NCI-H2171 (cell line): ENCODE measurements at regions not wholly inside any gene's neighbourhood (a gene's known extent, or its start where the extent isn't known, plus 50 kb on each side); places are given as distances from the start of the nearest gene placed in this dataset.

Experiments
- DNase-seq: peaks from one replicate; lab custom pipeline; 2025; lab: John Stamatoyannopoulos, UW

GRCh38 chr9:91071184-91071990 lies 269.8 kb downstream of the SYK start:
- DNase-seq: no peak

GRCh38 chr9:91073049-91073810 lies 271.6 kb downstream of the SYK start:
- DNase-seq: no peak

- no peak for DNase-seq
Observed at GRCh38 chr9:91073811-91074771, 272.5 kb downstream of the SYK start.

- DNase-seq: no peak
Observed at GRCh38 chr9:91074866-91075265, 273.2 kb downstream of the SYK start.

- no peak for DNase-seq
Observed at GRCh38 chr9:91075279-91075678, 273.7 kb downstream of the SYK start.

- no peak for DNase-seq
Observed at GRCh38 chr9:91077624-91078368, 276.2 kb downstream of the SYK start.

GRCh38 chr9:91078369-91078695 lies 276.7 kb downstream of the SYK start:
- no peak for DNase-seq

GRCh38 chr9:91082731-91083130 lies 279.0 kb downstream of the AUH start:
- DNase-seq: no peak

- DNase-seq: no peak
Observed at GRCh38 chr9:91084896-91085516, 276.7 kb downstream of the AUH start.

GRCh38 chr9:91085517-91086291 lies 276.0 kb downstream of the AUH start:
- DNase-seq: no peak

- DNase-seq: no peak
Observed at GRCh38 chr9:91086657-91087461, 274.9 kb downstream of the AUH start.

- DNase-seq: no peak
Observed at GRCh38 chr9:91087462-91087759, 274.3 kb downstream of the AUH start.

- no peak for DNase-seq
Observed at GRCh38 chr9:91089405-91090129, 272.2 kb downstream of the AUH start.

- no peak for DNase-seq
Observed at GRCh38 chr9:91090130-91090410, 271.6 kb downstream of the AUH start.

- DNase-seq: no peak
Observed at GRCh38 chr9:91092214-91092613, 269.5 kb downstream of the AUH start.

GRCh38 chr9:91094324-91095088 lies 267.2 kb downstream of the AUH start:
- no peak for DNase-seq

GRCh38 chr9:91098203-91098850 lies 263.4 kb downstream of the AUH start:
- no peak for DNase-seq

GRCh38 chr9:91099436-91099835 lies 262.3 kb downstream of the AUH start:
- no peak for DNase-seq
